Stimulated activated CD4-positive, alpha-beta T cell treated with anti-CD3 and anti-CD28 coated beads, TNF-alpha, amount 100 ng/mL, for 24 hours (primary cell): ENCODE measurements at regions not wholly inside any gene's neighbourhood (a gene's known extent, or its start where the extent isn't known, plus 50 kb on each side); places are given as distances from the start of the nearest gene placed in this dataset.

Source experiments
- DNase-seq, 3 experiments: peaks; one replicate each; pipeline ENCODE4 v3.0.0-alpha.2; 2020; ENCODE audit warnings: low read depth in 3 of 3

- DNase-seq = no peak
Observed at GRCh38 chr11:116415095-116415494, 357.7 kb downstream of the BUD13 start.

GRCh38 chr11:116414357-116414880 is 358.4 kb downstream of the BUD13 start:
- DNase-seq = no peak

- no peak for DNase-seq
Observed at GRCh38 chr11:116413301-116414242, 359.2 kb downstream of the BUD13 start.

GRCh38 chr11:116412118-116412889 is 360.5 kb downstream of the BUD13 start:
- no peak for DNase-seq

- DNase-seq = no peak
Observed at GRCh38 chr11:116409238-116409637, 363.5 kb downstream of the BUD13 start.

GRCh38 chr11:116406042-116406441 is 366.7 kb downstream of the BUD13 start:
- DNase-seq = no peak

GRCh38 chr11:116404462-116404798 is 368.4 kb downstream of the BUD13 start:
- no peak for DNase-seq

GRCh38 chr11:116403794-116404461 is 368.9 kb downstream of the BUD13 start:
- DNase-seq = no peak

- no peak for DNase-seq
Observed at GRCh38 chr11:116400081-116400480, 372.7 kb downstream of the BUD13 start.

GRCh38 chr11:116397602-116398084 is 375.1 kb downstream of the BUD13 start:
- DNase-seq = no peak

- no peak for DNase-seq
Observed at GRCh38 chr11:116396331-116396730, 376.5 kb downstream of the BUD13 start.

GRCh38 chr11:116394022-116394421 is 378.8 kb downstream of the BUD13 start:
- no peak for DNase-seq

- no peak for DNase-seq
Observed at GRCh38 chr11:116390963-116391362, 381.8 kb downstream of the BUD13 start.

- DNase-seq = no peak
Observed at GRCh38 chr11:116388146-116388545, 384.6 kb downstream of the BUD13 start.

- no peak for DNase-seq
Observed at GRCh38 chr11:116387641-116388040, 385.1 kb downstream of the BUD13 start.

- DNase-seq = no peak
Observed at GRCh38 chr11:116386118-116386699, 386.6 kb downstream of the BUD13 start.

- DNase-seq = no peak
Observed at GRCh38 chr11:116384876-116385275, 387.9 kb downstream of the BUD13 start.

GRCh38 chr11:116384407-116384806 is 388.4 kb downstream of the BUD13 start:
- no peak for DNase-seq

- no peak for DNase-seq
Observed at GRCh38 chr11:116379185-116379828, 393.5 kb downstream of the BUD13 start.

- no peak for DNase-seq
Observed at GRCh38 chr11:116376547-116376946, 396.2 kb downstream of the BUD13 start.

- no peak for DNase-seq
Observed at GRCh38 chr11:116376054-116376453, 396.7 kb downstream of the BUD13 start.
